ENCODE measurements at regions not wholly inside any gene's neighbourhood (a gene's known extent, or its start where the extent isn't known, plus 50 kb on each side); places are given as distances from the start of the nearest gene placed in this dataset.
"Not testable (repeated sequence)": the region's sequence is repeated elsewhere in the genome, so short reads cannot be mapped to it uniquely, and the experiment has no call there.

DNA sequence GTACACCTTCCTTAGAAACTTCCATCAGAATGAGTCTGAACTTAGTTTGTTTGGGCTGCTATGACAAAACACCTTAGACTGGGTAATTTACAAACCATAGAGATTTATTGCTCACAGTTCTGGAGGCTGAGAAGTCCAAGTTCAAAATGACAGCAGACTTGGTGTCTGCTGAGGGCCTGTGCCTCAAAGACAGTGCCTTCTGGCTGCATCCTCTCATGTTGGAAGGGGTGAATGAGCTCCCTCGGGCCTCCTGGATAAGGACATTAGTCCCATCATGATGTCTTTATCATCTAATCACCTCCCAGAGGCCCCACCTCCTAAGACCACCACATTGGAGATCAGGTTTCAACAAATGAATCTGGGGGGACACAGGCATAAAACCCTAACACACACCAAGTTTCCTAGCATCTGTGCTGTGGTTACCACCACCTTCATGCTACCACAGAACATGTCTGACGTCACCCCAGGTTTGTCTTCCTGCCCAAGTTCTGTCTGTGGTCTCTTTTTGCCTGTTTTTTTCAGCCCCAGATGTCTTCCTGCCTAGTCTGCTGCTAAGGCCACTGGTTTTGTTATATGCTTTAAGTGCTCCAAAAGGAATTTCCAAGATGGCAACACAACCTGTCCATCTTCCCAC, 150.9 kb upstream of the COBL start:
- no peak for DNase-seq

- no peak for DNase-seq
These were observed 143.2 kb upstream of the COBL start for GRCh38 chr7:51459809-51460208.

GRCh38 chr7:51458693-51459092, 142.1 kb upstream of the COBL start:
- no peak for DNase-seq

DNA sequence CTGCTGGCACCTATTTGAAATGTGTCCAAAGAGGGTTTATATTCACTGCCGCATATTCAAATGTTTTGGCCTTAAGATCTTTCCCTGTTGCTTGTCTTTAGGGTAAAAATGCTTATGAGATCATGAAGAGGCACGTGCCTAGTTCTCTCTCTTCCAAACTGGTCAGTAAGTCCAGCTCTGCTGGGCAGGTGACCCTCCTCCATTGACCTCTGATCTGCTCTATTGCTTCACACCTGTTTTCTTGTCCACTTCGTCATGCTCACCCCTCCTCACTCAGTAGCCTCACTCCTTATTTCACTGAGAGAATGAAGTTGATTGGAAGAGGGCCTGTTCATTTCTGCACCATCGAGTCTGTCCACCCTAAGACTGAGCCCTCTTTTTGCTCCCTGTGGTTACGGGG, 140.5 kb upstream of the COBL start:
- DNase-seq, result no peak

DNA sequence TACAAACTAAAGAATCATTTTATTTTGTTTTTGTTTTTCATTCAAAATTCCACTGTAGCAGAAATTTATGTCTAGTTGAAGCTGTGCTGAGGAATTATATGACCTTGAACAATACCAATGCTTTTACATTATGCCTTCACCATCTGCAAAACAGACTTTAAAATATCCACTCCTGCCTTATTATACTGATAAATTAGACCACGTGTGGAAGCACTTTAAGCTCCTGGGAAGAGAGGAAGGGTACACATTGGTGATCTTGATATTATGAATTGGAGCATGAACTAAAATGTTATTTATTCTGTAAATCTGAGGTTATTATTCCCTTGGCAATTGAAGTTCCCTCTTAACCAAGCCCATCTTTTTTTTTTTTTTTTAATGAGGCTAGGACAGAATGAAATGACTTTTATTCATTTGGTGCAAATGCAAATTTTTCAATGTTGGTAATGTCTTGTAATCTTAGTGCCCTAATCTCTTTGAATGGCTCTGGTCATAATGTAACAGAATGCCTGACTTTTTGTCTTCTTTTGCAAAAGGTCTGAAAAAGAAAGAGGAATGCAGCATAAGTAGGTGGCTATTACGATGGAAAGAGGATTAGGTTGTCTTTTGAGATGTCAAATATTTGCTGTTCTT, 139.9 kb upstream of the COBL start:
- DNase-seq, result no peak

- DNase-seq, result no peak
These were observed 139.3 kb upstream of the COBL start for GRCh38 chr7:51455948-51456347.

DNA sequence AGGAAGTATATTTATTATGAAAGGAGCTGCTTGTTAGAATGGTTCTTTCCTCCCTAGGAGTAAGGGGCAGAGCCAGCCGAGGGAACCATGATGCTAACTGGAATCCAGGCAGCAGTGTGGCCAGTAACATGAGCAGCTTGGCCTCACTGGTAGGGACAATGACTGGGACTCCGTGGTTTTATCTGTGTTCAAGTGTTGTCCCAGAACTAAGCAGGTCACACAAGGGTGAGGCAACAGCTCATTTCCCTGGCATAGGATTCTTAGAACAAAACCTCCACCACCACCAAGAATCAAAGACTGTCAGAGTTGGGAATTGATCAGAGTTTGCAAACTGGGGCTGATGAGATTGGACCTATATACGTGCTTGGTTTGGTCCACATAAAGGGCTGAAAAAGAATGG, 138.9 kb upstream of the COBL start:
- DNase-seq, result no peak

GRCh38 chr7:51455086-51455485, 138.5 kb upstream of the COBL start:
- no peak for DNase-seq

DNA sequence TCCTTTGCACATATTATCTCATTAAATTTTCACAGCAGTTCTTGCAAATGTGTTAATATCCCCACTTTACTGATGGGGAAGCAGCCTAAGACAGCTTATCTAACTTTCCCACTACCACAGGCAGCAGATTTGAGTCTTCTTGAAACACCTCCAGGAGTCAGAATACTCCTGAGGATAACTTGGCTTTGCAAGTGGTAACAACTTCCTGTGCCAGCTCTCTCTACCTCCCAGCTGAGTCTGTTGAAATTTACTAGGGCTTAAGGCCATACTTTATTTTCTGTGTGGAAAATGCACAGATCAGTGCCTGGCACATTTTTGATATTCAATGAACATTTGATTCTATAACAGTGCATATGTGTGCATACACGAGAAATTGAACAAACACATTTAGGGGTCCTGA, 136.1 kb upstream of the COBL start:
- no peak for DNase-seq

DNA sequence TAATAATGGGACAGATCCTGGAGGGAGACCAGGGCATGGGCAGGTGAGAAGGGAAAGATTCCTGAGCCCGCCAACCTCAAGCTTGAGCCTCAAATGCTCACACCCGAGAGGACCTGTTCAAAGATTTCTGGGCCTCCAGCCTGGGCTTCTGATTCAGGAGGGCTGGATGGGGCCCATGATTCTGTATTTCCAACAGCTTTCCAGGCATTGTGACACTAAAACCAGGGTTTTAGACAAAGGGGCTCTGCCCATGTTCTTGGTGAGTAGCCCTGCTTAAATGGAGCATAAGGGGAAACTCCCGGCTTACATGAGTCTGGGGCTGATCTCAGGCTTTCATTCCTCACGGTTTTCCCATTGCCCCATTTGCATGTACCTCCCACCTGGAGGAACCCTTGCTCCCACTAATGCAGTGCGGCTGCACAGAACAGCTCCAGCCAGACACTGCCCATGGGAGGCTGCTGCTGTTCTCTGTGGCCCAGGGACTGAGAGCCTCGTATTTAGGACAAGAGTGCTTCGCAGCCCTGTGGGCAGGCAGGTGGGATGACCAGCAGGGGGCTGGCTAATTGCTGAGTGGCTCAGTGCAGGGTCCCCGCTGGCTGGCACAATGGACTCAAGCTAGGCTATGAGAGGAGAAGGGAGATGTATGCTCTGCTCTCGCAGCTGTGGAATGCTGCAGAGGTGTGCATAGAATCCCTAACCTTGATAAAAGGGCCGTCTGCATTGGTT, 135.3 kb upstream of the COBL start:
- DNase-seq, result no peak

GRCh38 chr7:51450541-51450940, 133.9 kb upstream of the COBL start:
- no peak for DNase-seq

- no peak for DNase-seq
These were observed 130.2 kb upstream of the COBL start for GRCh38 chr7:51446785-51447184.

DNA sequence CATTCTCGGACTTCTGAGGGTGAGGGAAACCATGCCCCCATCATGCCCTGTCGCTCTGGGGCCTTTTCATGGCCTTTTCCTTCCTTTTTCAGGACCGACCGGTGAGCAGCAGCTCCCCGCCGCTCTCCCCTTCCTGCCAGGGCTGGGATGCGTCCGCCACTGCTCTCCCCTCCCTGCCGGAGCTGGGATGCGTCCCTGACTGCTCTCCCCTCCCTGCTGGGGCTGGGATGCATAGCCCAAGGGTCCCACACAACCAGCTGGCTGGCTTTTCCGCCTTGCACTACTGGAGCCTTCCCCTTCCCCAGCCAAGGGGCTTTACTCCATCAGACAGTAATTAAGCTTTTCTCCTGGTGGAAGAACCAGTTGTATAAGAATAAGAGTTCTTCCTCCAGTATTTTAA, 129.7 kb upstream of the COBL start:
- DNase-seq, result no peak

GRCh38 chr7:51444936-51445335, 128.3 kb upstream of the COBL start:
- no peak for DNase-seq

GRCh38 chr7:51430480-51431086, 114.0 kb upstream of the COBL start:
- peak; percentile 69 for DNase-seq

- DNase-seq, result no peak
These were observed 111.7 kb upstream of the COBL start for GRCh38 chr7:51428217-51428887.

GRCh38 chr7:51426163-51426562, 109.6 kb upstream of the COBL start:
- no peak for DNase-seq

GRCh38 chr7:51409934-51410333, 93.3 kb upstream of the COBL start:
- not testable (repeated sequence) for DNase-seq

DNA sequence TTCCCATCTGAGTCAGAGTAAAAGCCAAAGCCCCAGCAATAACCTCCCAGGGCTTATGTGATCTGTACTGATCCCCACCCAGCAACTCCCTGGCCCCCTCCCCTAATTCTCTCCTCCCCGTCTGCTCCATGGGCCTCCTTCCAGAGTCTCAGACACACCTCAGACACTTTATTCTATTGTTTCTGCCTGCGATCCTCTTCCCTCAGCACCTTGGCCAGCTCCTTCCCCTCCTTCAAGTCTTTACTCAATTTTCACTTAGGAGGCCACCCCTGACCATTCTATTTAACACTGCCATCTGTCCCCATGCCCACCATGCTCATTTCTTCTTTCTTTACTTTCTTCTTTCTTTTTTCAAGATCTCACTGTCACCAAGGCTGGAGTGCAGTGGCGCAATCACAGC, 81.0 kb upstream of the COBL start:
- not testable (repeated sequence) for DNase-seq

- DNase-seq, result not testable (repeated sequence)
These were observed 76.4 kb upstream of the COBL start for GRCh38 chr7:51393003-51393402.

GRCh38 chr7:51389952-51390351, 73.3 kb upstream of the COBL start:
- DNase-seq, result not testable (repeated sequence)

DNA sequence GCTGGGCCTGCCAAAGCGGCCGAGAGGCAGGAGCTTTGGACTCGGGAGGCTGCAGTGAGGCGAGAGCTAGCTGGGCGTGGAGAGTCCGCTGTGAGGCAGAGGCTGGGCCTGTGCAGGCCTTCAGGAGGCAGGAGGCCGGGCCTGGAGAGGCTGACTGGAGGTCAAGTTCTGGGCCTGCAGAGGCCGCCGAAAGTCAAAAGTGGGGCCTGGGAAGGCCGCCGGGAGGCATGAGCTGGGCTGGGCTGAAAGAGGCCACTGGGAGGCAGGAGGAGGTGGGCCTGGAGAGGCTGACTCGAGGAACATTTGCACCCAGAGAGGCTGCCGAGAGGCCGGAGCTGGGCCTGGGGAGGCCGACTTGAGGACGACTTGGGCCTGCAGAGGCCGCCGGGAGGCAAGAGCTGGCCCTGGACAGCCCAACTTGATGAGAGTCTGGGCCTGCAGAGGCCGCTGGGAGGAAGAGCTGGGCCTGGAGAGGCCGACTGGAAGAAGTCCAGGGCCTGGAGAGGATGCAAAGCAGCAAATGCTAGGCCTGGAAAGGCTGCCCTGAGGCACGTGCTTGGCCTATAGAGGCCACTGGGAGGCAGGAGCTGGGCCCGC, 72.7 kb upstream of the COBL start:
- not testable (repeated sequence) for DNase-seq

DNA sequence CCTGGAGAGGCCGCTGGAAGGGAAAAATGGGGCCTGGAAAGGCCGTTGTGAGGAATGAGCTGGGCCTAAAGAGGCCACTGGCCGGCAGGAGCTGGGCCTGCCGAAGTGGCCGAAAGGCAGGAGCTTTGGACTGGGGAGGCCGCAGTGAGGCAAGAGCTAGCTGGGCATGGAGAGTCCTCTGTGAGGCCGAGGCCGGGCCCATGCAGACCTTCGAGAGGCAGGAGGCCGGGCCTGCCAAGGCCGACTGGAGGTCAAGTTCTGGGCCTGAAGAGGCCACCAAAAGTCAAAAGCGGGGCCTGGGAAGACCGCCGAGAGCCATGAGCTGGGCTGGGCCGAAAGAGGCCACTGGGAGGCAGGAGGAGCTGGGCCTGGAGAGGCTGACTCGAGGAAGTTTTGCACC, 71.6 kb upstream of the COBL start:
- not testable (repeated sequence) for DNase-seq

All from activated CD8-positive, alpha-beta memory T cell treated with anti-CD3 and anti-CD28 coated beads for 24 hours (primary cell).